GM19035 (cell line): ENCODE measurements at regions not wholly inside any gene's neighbourhood (a gene's known extent, or its start where the extent isn't known, plus 50 kb on each side); places are given as distances from the start of the nearest gene placed in this dataset.

Experiments
- ATAC-seq: cut with Tn5 transposase; IDR thresholded peaks from one replicate; pipeline ENCODE4 v1.9.1; 2021; ENCODE audit not compliant: unreplicated experiment

GRCh38 chr9:99573886-99574285 lies 247.8 kb upstream of the NR4A3 start:
- ATAC-seq, result no peak

- no peak for ATAC-seq
Measured at GRCh38 chr9:99576002-99576401, 245.7 kb upstream of the NR4A3 start.

- no peak for ATAC-seq
Measured at GRCh38 chr9:99576876-99577275, 244.8 kb upstream of the NR4A3 start.

- no peak for ATAC-seq
Measured at GRCh38 chr9:99577351-99577750, 244.3 kb upstream of the NR4A3 start.

- no peak for ATAC-seq
Measured at GRCh38 chr9:99578666-99579065, 243.0 kb upstream of the NR4A3 start.

- no peak for ATAC-seq
Measured at GRCh38 chr9:99579964-99580363, 241.7 kb upstream of the NR4A3 start.

- ATAC-seq, result no peak
Measured at GRCh38 chr9:99582814-99583213, 238.9 kb upstream of the NR4A3 start.

GRCh38 chr9:99588299-99588698 lies 233.4 kb upstream of the NR4A3 start:
- ATAC-seq, result no peak

- no peak for ATAC-seq
Measured at GRCh38 chr9:99588747-99589146, 232.9 kb upstream of the NR4A3 start.

- no peak for ATAC-seq
Measured at GRCh38 chr9:99590410-99590809, 231.3 kb upstream of the NR4A3 start.

GRCh38 chr9:99590840-99591239 lies 230.8 kb upstream of the NR4A3 start:
- ATAC-seq, result no peak

- no peak for ATAC-seq
Measured at GRCh38 chr9:99591770-99592169, 229.9 kb upstream of the NR4A3 start.

GRCh38 chr9:99592834-99593574 lies 228.7 kb upstream of the NR4A3 start:
- no peak for ATAC-seq

GRCh38 chr9:99593610-99594009 lies 228.1 kb upstream of the NR4A3 start:
- no peak for ATAC-seq

GRCh38 chr9:99594056-99594780 lies 227.5 kb upstream of the NR4A3 start:
- no peak for ATAC-seq

GRCh38 chr9:99595796-99596195 lies 225.9 kb upstream of the NR4A3 start:
- ATAC-seq, result no peak

GRCh38 chr9:99601571-99602111 lies 220.0 kb upstream of the NR4A3 start:
- no peak for ATAC-seq

GRCh38 chr9:99602854-99603253 lies 218.8 kb upstream of the NR4A3 start:
- no peak for ATAC-seq

- no peak for ATAC-seq
Measured at GRCh38 chr9:99605016-99605743, 216.5 kb upstream of the NR4A3 start.

GRCh38 chr9:99606296-99606695 lies 215.4 kb upstream of the NR4A3 start:
- no peak for ATAC-seq

- ATAC-seq, result no peak
Measured at GRCh38 chr9:99606957-99607356, 214.7 kb upstream of the NR4A3 start.
